IPS-18c (cell line): ENCODE measurements at regions not wholly inside any gene's neighbourhood (a gene's known extent, or its start where the extent isn't known, plus 50 kb on each side); places are given as distances from the start of the nearest gene placed in this dataset.
A peak's percentile ranks its signal among the peaks of the same experiment; 100 is the strongest.
"Not testable (repeated sequence)": the region's sequence is repeated elsewhere in the genome, so short reads cannot be mapped to it uniquely, and the experiment has no call there.

Experiments
- H3K4me3 ChIP-seq: 2 replicates; pipeline ENCODE4 v1.7.0; 2013; ENCODE audit warnings: low read depth, mild to moderate bottlenecking, low read length, moderate library complexity; ENCODE audit not compliant: insufficient read depth
- H3K9me3 ChIP-seq: one replicate; pipeline ENCODE4 v1.6.1; 2013; ENCODE audit warnings: mild to moderate bottlenecking, low read length, moderate library complexity; ENCODE audit not compliant: control insufficient read depth, insufficient read depth

GRCh38 chr3:187841560-187841959, 96.3 kb upstream of the BCL6 start:
- Histone ChIP-seq H3K4me3 (no peak overlapping the region), H3K9me3 (no peaks in the 10 kb centered on the region)

- Histone ChIP-seq H3K9me3 (no peaks in the 10 kb centered on the region), H3K4me3 (no peak overlapping the region)
Measured at GRCh38 chr3:187843654-187844053, 98.4 kb upstream of the BCL6 start.

GRCh38 chr3:187844708-187845107, 99.4 kb upstream of the BCL6 start:
- no peaks in the 10 kb centered on the region for H3K9me3 ChIP-seq
- H3K4me3 ChIP-seq = no peak overlapping the region

GRCh38 chr3:187845826-187846225, 100.6 kb upstream of the BCL6 start:
- no peak overlapping the region for H3K4me3 ChIP-seq

GRCh38 chr3:187848401-187848800, 103.1 kb upstream of the BCL6 start:
- Histone ChIP-seq H3K4me3 (no peak overlapping the region), H3K9me3 (no peaks in the 10 kb centered on the region)

More at GRCh38 chr3:187845826-187846225, 100.6 kb upstream of the BCL6 start:
- no peaks in the 10 kb centered on the region for H3K9me3 ChIP-seq

- Histone ChIP-seq H3K9me3 (no peaks in the 10 kb centered on the region), H3K4me3 (no peak overlapping the region)
Measured at GRCh38 chr3:187849016-187849654, 103.9 kb upstream of the BCL6 start.

GRCh38 chr3:187850258-187850921, 105.1 kb upstream of the BCL6 start:
- Histone ChIP-seq H3K4me3 (no peak overlapping the region), H3K9me3 (no peaks in the 10 kb centered on the region)

- Histone ChIP-seq H3K4me3 (no peak overlapping the region), H3K9me3 (no peaks in the 10 kb centered on the region)
Measured at GRCh38 chr3:187852842-187853730, 107.8 kb upstream of the BCL6 start.

GRCh38 chr3:187855131-187855530, 109.9 kb upstream of the BCL6 start:
- Histone ChIP-seq H3K4me3 (no peak overlapping the region), H3K9me3 (no peaks in the 10 kb centered on the region)

GRCh38 chr3:187856555-187856954, 111.3 kb upstream of the BCL6 start:
- peaks cover 3% of the 10 kb centered on the region for H3K9me3 ChIP-seq
- H3K4me3 ChIP-seq = no peak overlapping the region

- peaks cover 3% of the 10 kb centered on the region for H3K9me3 ChIP-seq
- no peak overlapping the region for H3K4me3 ChIP-seq
Measured at GRCh38 chr3:187858041-187858440, 112.8 kb upstream of the BCL6 start.

- no peak overlapping the region for H3K4me3 ChIP-seq
- peaks cover 3% of the 10 kb centered on the region for H3K9me3 ChIP-seq
Measured at GRCh38 chr3:187858711-187859110, 113.4 kb upstream of the BCL6 start.

- H3K4me3 ChIP-seq = peak overlapping the region; percentile 40; the same call in 1 of the 2 replicates
- not testable (repeated sequence) for H3K9me3 ChIP-seq
Measured at GRCh38 chr3:187862701-187863277, 117.5 kb upstream of the BCL6 start.

- H3K4me3 ChIP-seq = no peak overlapping the region
Measured at GRCh38 chr3:187870360-187871203, 125.3 kb upstream of the BCL6 start.

GRCh38 chr3:187871204-187871591, 125.9 kb upstream of the BCL6 start:
- no peak overlapping the region for H3K4me3 ChIP-seq
- H3K9me3 ChIP-seq = no peaks in the 10 kb centered on the region

More at GRCh38 chr3:187870360-187871203, 125.3 kb upstream of the BCL6 start:
- H3K9me3 ChIP-seq = no peaks in the 10 kb centered on the region

GRCh38 chr3:187871848-187872247, 126.6 kb upstream of the BCL6 start:
- H3K4me3 ChIP-seq = no peak overlapping the region
- no peaks in the 10 kb centered on the region for H3K9me3 ChIP-seq

GRCh38 chr3:187873843-187874242, 128.6 kb upstream of the BCL6 start:
- Histone ChIP-seq H3K9me3 (no peaks in the 10 kb centered on the region), H3K4me3 (no peak overlapping the region)
